MM.1S (cell line): ENCODE measurements at regions not wholly inside any gene's neighbourhood (a gene's known extent, or its start where the extent isn't known, plus 50 kb on each side); places are given as distances from the start of the nearest gene placed in this dataset.

ENCODE experiments used
- EZH2 ChIP-seq: fragments of 300-600 bp; sonication (generic); optimal IDR thresholded peaks from 2 replicates; pipeline ENCODE3; 2017; ENCODE audit warnings: low read depth, mild to moderate bottlenecking, antibody characterized with exemption, low read length, mixed read lengths
- EZH2phosphoT487 ChIP-seq: fragments of 300-600 bp; sonication (generic); IDR thresholded peaks from 2 replicates; pipeline ENCODE4 v1.6.1; 2018; ENCODE audit warnings: antibody characterized with exemption, low read length
- TF ChIP-seq, protein P1 (sequence below): fragments of 300-600 bp; sonication (generic); IDR thresholded peaks from 2 replicates; pipeline ENCODE4 v1.5.1; 2016; ENCODE audit warnings: antibody characterized with exemption, low read length, mixed read lengths

DNA sequence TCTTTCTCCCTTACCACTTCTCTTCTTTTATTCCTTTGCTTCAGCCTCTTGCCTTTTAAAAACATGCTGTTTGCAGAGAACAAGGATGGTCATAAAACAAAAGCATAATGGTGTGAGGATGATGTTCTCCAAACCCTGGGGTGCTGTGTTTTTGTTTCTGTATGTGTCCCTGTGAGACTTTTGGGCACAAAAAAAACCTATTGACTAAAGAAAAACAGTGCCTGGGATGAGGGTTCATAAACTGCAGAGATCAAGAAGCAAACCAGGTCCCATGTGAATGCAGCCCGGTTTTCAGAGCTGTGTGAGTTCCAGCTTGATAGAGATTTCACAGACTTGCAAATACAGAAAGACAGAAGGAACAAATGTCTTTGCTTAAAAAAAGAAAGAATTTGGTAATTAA, 148.6 kb upstream of the CPSF6 start:
- TF ChIP-seq, protein P1, sequence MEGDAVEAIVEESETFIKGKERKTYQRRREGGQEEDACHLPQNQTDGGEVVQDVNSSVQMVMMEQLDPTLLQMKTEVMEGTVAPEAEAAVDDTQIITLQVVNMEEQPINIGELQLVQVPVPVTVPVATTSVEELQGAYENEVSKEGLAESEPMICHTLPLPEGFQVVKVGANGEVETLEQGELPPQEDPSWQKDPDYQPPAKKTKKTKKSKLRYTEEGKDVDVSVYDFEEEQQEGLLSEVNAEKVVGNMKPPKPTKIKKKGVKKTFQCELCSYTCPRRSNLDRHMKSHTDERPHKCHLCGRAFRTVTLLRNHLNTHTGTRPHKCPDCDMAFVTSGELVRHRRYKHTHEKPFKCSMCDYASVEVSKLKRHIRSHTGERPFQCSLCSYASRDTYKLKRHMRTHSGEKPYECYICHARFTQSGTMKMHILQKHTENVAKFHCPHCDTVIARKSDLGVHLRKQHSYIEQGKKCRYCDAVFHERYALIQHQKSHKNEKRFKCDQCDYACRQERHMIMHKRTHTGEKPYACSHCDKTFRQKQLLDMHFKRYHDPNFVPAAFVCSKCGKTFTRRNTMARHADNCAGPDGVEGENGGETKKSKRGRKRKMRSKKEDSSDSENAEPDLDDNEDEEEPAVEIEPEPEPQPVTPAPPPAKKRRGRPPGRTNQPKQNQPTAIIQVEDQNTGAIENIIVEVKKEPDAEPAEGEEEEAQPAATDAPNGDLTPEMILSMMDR: no peak
- TF ChIP-seq EZH2: no peak
- TF ChIP-seq EZH2phosphoT487: no peak
